PC-9 (cell line): ENCODE measurements at regions not wholly inside any gene's neighbourhood (a gene's known extent, or its start where the extent isn't known, plus 50 kb on each side); places are given as distances from the start of the nearest gene placed in this dataset.

Experiments
- EZH2 ChIP-seq: fragments of 200-600 bp; sonication (generic); IDR thresholded peaks from 2 replicates; pipeline ENCODE4 v1.8.0; 2017; ENCODE audit warnings: antibody characterized with exemption, low read depth
- TF ChIP-seq, protein P1 (sequence below): fragments of 200-600 bp; sonication (generic); conservative IDR thresholded peaks from 2 replicates; pipeline ENCODE4 v1.6.1; 2017; ENCODE audit warnings: mixed run types, antibody characterized with exemption, mild to moderate bottlenecking, moderate library complexity

DNA sequence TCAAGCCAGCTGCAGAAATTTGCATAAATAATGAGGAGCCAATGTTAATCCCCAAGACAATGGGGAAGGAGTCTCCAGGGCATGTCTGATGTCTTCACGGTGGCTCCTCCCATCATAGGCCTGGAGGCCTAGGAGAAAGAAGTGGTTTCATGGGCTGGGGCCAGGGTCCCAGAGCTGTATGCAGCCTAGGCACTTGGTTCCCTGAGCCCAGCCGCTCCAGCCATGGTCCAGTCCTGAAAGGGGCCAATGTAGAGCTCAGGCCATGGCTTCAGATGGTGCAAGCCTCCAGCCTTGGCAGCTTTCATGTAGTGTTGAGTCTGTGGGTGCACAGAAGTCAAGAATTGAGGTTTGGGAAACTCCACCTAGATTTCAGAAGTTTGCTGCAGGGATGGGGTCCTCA lies 628.2 kb upstream of the GRIA3 start:
- no peak for TF ChIP-seq EZH2
- TF ChIP-seq, protein P1, sequence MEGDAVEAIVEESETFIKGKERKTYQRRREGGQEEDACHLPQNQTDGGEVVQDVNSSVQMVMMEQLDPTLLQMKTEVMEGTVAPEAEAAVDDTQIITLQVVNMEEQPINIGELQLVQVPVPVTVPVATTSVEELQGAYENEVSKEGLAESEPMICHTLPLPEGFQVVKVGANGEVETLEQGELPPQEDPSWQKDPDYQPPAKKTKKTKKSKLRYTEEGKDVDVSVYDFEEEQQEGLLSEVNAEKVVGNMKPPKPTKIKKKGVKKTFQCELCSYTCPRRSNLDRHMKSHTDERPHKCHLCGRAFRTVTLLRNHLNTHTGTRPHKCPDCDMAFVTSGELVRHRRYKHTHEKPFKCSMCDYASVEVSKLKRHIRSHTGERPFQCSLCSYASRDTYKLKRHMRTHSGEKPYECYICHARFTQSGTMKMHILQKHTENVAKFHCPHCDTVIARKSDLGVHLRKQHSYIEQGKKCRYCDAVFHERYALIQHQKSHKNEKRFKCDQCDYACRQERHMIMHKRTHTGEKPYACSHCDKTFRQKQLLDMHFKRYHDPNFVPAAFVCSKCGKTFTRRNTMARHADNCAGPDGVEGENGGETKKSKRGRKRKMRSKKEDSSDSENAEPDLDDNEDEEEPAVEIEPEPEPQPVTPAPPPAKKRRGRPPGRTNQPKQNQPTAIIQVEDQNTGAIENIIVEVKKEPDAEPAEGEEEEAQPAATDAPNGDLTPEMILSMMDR, result no peak
